Type B pancreatic cell (in vitro differentiated cells): ENCODE measurements at regions not wholly inside any gene's neighbourhood (a gene's known extent, or its start where the extent isn't known, plus 50 kb on each side); places are given as distances from the start of the nearest gene placed in this dataset.

Source experiments
- DNase-seq: peaks from one replicate; pipeline ENCODE4 v3.0.0; 2021; ENCODE audit warnings: mixed read lengths; ENCODE audit not compliant: unreplicated experiment; ENCODE audit errors: extremely low spot score
- H3K27ac Mint-ChIP-seq: 2 replicates; pipeline ENCODE4 v1.8.0; 2021; ENCODE audit warnings: mild to moderate bottlenecking, mixed read lengths
- H3K27me3 Mint-ChIP-seq: 2 replicates; pipeline ENCODE4 v1.8.0; 2021; ENCODE audit warnings: mixed read lengths
- H3K36me3 Mint-ChIP-seq: 2 replicates; pipeline ENCODE4 v1.8.0; 2021; ENCODE audit warnings: mixed read lengths
- H3K4me1 Mint-ChIP-seq: one replicate; pipeline ENCODE4 v1.8.0; 2021; ENCODE audit warnings: mixed read lengths; ENCODE audit not compliant: unreplicated experiment
- H3K4me3 Mint-ChIP-seq: 2 replicates; pipeline ENCODE4 v1.8.0; 2021; ENCODE audit warnings: mild to moderate bottlenecking, mixed read lengths
- H3K9me3 Mint-ChIP-seq: 2 replicates; pipeline ENCODE4 v1.8.0; 2021; ENCODE audit warnings: mixed read lengths
- CTCF ChIP-seq: fragments of 200-600 bp; sonication (generic); conservative IDR thresholded peaks from 2 replicates; pipeline ENCODE4 v1.5.0; 2021; ENCODE audit warnings: antibody characterized with exemption, mild to moderate bottlenecking

- Mint-ChIP-seq H3K36me3 (no peaks in the 10 kb centered on the region), H3K27ac (no peak overlapping the region), H3K4me3 (no peak overlapping the region), H3K9me3 (no peaks in the 10 kb centered on the region), H3K4me1 (peaks cover 5% of the 10 kb centered on the region), H3K27me3 (peaks cover 10% of the 10 kb centered on the region)
- no peak for DNase-seq
- no peak for TF ChIP-seq CTCF
Observed at GRCh38 chr3:8298021-8298954, 203.3 kb upstream of the LMCD1 start.

GRCh38 chr3:8301977-8302735 is 199.5 kb upstream of the LMCD1 start:
- Mint-ChIP-seq H3K4me1 (peaks cover 5% of the 10 kb centered on the region), H3K9me3 (no peaks in the 10 kb centered on the region), H3K27me3 (peaks cover 8% of the 10 kb centered on the region), H3K4me3 (no peak overlapping the region), H3K36me3 (no peaks in the 10 kb centered on the region), H3K27ac (no peak overlapping the region)
- DNase-seq: no peak
- peak; percentile 88 for TF ChIP-seq CTCF

DNA sequence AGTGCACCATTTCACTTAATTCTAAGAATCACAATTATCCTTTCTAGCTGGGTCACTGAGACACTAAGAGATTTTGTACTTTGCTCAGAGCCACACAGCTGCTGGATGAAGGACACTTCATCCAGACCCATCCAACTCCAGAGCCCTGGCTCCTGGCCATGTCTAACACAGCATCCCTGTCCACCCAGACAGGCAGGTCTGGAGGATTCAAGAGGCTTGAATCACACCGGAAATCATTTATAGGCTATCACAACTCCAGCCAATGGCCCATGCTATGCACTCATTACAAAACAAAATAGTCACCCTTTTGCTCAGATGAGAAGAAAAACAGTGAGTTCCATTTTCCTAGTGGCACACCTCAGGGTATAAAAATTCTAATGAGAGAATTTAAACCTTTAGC is 198.2 kb upstream of the LMCD1 start:
- no peak for DNase-seq
- H3K36me3 Mint-ChIP-seq: no peaks in the 10 kb centered on the region

DNA sequence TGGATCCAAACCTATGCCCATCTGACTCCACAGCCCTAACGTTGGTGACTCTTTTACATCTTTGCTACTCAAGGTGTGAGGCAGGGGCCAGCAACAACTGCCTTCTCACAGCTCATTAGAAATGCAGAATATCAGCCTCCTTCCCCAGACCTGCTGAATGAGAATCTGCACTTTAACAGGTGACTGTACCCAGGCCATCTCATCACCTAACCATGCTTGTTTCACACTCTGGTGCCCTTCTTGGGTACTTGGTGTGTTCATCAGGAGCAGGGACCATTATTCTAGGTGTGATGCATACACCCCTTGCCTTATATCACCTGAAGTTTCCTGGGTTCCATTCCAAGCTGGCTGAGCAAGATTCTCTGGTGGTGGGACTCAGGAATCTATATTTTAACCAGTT is 196.3 kb upstream of the LMCD1 start:
- no peaks in the 10 kb centered on the region for H3K9me3 Mint-ChIP-seq
- peaks cover 8% of the 10 kb centered on the region for H3K27me3 Mint-ChIP-seq
- H3K27ac Mint-ChIP-seq: no peak overlapping the region
- no peak for DNase-seq
- H3K36me3 Mint-ChIP-seq: no peaks in the 10 kb centered on the region
- H3K4me1 Mint-ChIP-seq: no peaks in the 10 kb centered on the region
- H3K4me3 Mint-ChIP-seq: no peak overlapping the region
- TF ChIP-seq CTCF: no peak

More for the DNA sequence above, 198.2 kb upstream of the LMCD1 start:
- Mint-ChIP-seq H3K4me3 (no peak overlapping the region), H3K4me1 (no peaks in the 10 kb centered on the region), H3K27ac (no peak overlapping the region), H3K9me3 (no peaks in the 10 kb centered on the region), H3K27me3 (peaks cover 8% of the 10 kb centered on the region)
- TF ChIP-seq CTCF: no peak

- H3K27me3 Mint-ChIP-seq: peaks cover 3% of the 10 kb centered on the region
- no peak for DNase-seq
- TF ChIP-seq CTCF: no peak
- H3K36me3 Mint-ChIP-seq: no peaks in the 10 kb centered on the region
- no peak overlapping the region for H3K4me3 Mint-ChIP-seq
- no peak overlapping the region for H3K27ac Mint-ChIP-seq
- no peaks in the 10 kb centered on the region for H3K4me1 Mint-ChIP-seq
- H3K9me3 Mint-ChIP-seq: no peaks in the 10 kb centered on the region
Observed at GRCh38 chr3:8307545-8308110, 194.0 kb upstream of the LMCD1 start.
